ENCODE measurements at regions not wholly inside any gene's neighbourhood (a gene's known extent, or its start where the extent isn't known, plus 50 kb on each side); places are given as distances from the start of the nearest gene placed in this dataset.

- Histone ChIP-seq H3K79me2 (ENCODE audit: control insufficient read depth, insufficient read depth, low read length, unreplicated experiment) (no peaks in the 10 kb centered on the region), H3K4me1 (ENCODE audit: control insufficient read depth, insufficient read depth, low read length, unreplicated experiment) (no peaks in the 10 kb centered on the region), H2AFZ (ENCODE audit: low read length, unreplicated experiment) (no peak overlapping the region), H3K36me3 (ENCODE audit: insufficient read depth, low read length) (no peaks in the 10 kb centered on the region), H3K27me3 (ENCODE audit: insufficient read depth, low read length) (no peaks in the 10 kb centered on the region), H3K4me3 (ENCODE audit: low read depth, low read length) (no peak overlapping the region), H3K27ac (ENCODE audit: low read depth, low read length) (no peak overlapping the region)
These were observed 169.2 kb upstream of the AMOT start for GRCh38 chrX:113009837-113010236.

- Histone ChIP-seq H3K27me3 (ENCODE audit: insufficient read depth, low read length) (no peaks in the 10 kb centered on the region), H3K36me3 (ENCODE audit: insufficient read depth, low read length) (no peaks in the 10 kb centered on the region), H3K4me1 (ENCODE audit: control insufficient read depth, insufficient read depth, low read length, unreplicated experiment) (no peaks in the 10 kb centered on the region), H3K4me3 (ENCODE audit: low read depth, low read length) (no peak overlapping the region), H3K79me2 (ENCODE audit: control insufficient read depth, insufficient read depth, low read length, unreplicated experiment) (no peaks in the 10 kb centered on the region), H3K27ac (ENCODE audit: low read depth, low read length) (no peak overlapping the region), H2AFZ (ENCODE audit: low read length, unreplicated experiment) (no peak overlapping the region)
These were observed 168.4 kb upstream of the AMOT start for GRCh38 chrX:113009029-113009428.

- no peak overlapping the region for H3K4me3 ChIP-seq (ENCODE audit: low read depth, low read length)
- no peak overlapping the region for H2AFZ ChIP-seq (ENCODE audit: low read length, unreplicated experiment)
- H3K27ac ChIP-seq (ENCODE audit: low read depth, low read length), result no peak overlapping the region
- H3K79me2 ChIP-seq (ENCODE audit: control insufficient read depth, insufficient read depth, low read length, unreplicated experiment), result no peaks in the 10 kb centered on the region
- no peaks in the 10 kb centered on the region for H3K27me3 ChIP-seq (ENCODE audit: insufficient read depth, low read length)
- no peaks in the 10 kb centered on the region for H3K4me1 ChIP-seq (ENCODE audit: control insufficient read depth, insufficient read depth, low read length, unreplicated experiment)
- no peaks in the 10 kb centered on the region for H3K36me3 ChIP-seq (ENCODE audit: insufficient read depth, low read length)
These were observed 161.2 kb upstream of the AMOT start for GRCh38 chrX:113001836-113002235.

- Histone ChIP-seq H3K4me3 (ENCODE audit: low read depth, low read length) (no peak overlapping the region), H2AFZ (ENCODE audit: low read length, unreplicated experiment) (no peak overlapping the region), H3K4me1 (ENCODE audit: control insufficient read depth, insufficient read depth, low read length, unreplicated experiment) (no peaks in the 10 kb centered on the region), H3K36me3 (ENCODE audit: insufficient read depth, low read length) (no peaks in the 10 kb centered on the region), H3K79me2 (ENCODE audit: control insufficient read depth, insufficient read depth, low read length, unreplicated experiment) (no peaks in the 10 kb centered on the region), H3K27me3 (ENCODE audit: insufficient read depth, low read length) (no peaks in the 10 kb centered on the region), H3K27ac (ENCODE audit: low read depth, low read length) (no peak overlapping the region)
These were observed 157.4 kb upstream of the AMOT start for GRCh38 chrX:112997991-112998390.

- H3K36me3 ChIP-seq (ENCODE audit: insufficient read depth, low read length), result no peaks in the 10 kb centered on the region
- H3K4me3 ChIP-seq (ENCODE audit: low read depth, low read length), result no peak overlapping the region
- no peak overlapping the region for H3K27ac ChIP-seq (ENCODE audit: low read depth, low read length)
- H3K27me3 ChIP-seq (ENCODE audit: insufficient read depth, low read length), result no peaks in the 10 kb centered on the region
- no peaks in the 10 kb centered on the region for H3K4me1 ChIP-seq (ENCODE audit: control insufficient read depth, insufficient read depth, low read length, unreplicated experiment)
- no peaks in the 10 kb centered on the region for H3K79me2 ChIP-seq (ENCODE audit: control insufficient read depth, insufficient read depth, low read length, unreplicated experiment)
- H2AFZ ChIP-seq (ENCODE audit: low read length, unreplicated experiment), result no peak overlapping the region
These were observed 151.2 kb upstream of the AMOT start for GRCh38 chrX:112991801-112992200.

- Histone ChIP-seq H3K4me1 (ENCODE audit: control insufficient read depth, insufficient read depth, low read length, unreplicated experiment) (no peaks in the 10 kb centered on the region), H3K27me3 (ENCODE audit: insufficient read depth, low read length) (no peaks in the 10 kb centered on the region), H2AFZ (ENCODE audit: low read length, unreplicated experiment) (no peak overlapping the region), H3K36me3 (ENCODE audit: insufficient read depth, low read length) (no peaks in the 10 kb centered on the region), H3K4me3 (ENCODE audit: low read depth, low read length) (no peak overlapping the region), H3K79me2 (ENCODE audit: control insufficient read depth, insufficient read depth, low read length, unreplicated experiment) (no peaks in the 10 kb centered on the region), H3K27ac (ENCODE audit: low read depth, low read length) (no peak overlapping the region)
These were observed 139.2 kb upstream of the AMOT start for GRCh38 chrX:112979879-112980278.

GRCh38 chrX:112968351-112969133 lies 127.9 kb upstream of the AMOT start:
- no peaks in the 10 kb centered on the region for H3K79me2 ChIP-seq (ENCODE audit: control insufficient read depth, insufficient read depth, low read length, unreplicated experiment)
- H2AFZ ChIP-seq (ENCODE audit: low read length, unreplicated experiment), result no peak overlapping the region
- no peak overlapping the region for H3K4me3 ChIP-seq (ENCODE audit: low read depth, low read length)
- no peaks in the 10 kb centered on the region for H3K36me3 ChIP-seq (ENCODE audit: insufficient read depth, low read length)
- H3K4me1 ChIP-seq (ENCODE audit: control insufficient read depth, insufficient read depth, low read length, unreplicated experiment), result no peaks in the 10 kb centered on the region
- no peaks in the 10 kb centered on the region for H3K27me3 ChIP-seq (ENCODE audit: insufficient read depth, low read length)
- H3K27ac ChIP-seq (ENCODE audit: low read depth, low read length), result no peak overlapping the region

- no peaks in the 10 kb centered on the region for H3K27me3 ChIP-seq (ENCODE audit: insufficient read depth, low read length)
- H2AFZ ChIP-seq (ENCODE audit: low read length, unreplicated experiment), result no peak overlapping the region
- no peaks in the 10 kb centered on the region for H3K79me2 ChIP-seq (ENCODE audit: control insufficient read depth, insufficient read depth, low read length, unreplicated experiment)
- H3K27ac ChIP-seq (ENCODE audit: low read depth, low read length), result no peak overlapping the region
- H3K36me3 ChIP-seq (ENCODE audit: insufficient read depth, low read length), result no peaks in the 10 kb centered on the region
- H3K4me1 ChIP-seq (ENCODE audit: control insufficient read depth, insufficient read depth, low read length, unreplicated experiment), result no peaks in the 10 kb centered on the region
- no peak overlapping the region for H3K4me3 ChIP-seq (ENCODE audit: low read depth, low read length)
These were observed 127.3 kb upstream of the AMOT start for GRCh38 chrX:112967903-112968302.

GRCh38 chrX:112967341-112967740 lies 126.7 kb upstream of the AMOT start:
- Histone ChIP-seq H3K4me1 (ENCODE audit: control insufficient read depth, insufficient read depth, low read length, unreplicated experiment) (no peaks in the 10 kb centered on the region), H3K27me3 (ENCODE audit: insufficient read depth, low read length) (no peaks in the 10 kb centered on the region), H2AFZ (ENCODE audit: low read length, unreplicated experiment) (no peak overlapping the region), H3K79me2 (ENCODE audit: control insufficient read depth, insufficient read depth, low read length, unreplicated experiment) (no peaks in the 10 kb centered on the region), H3K4me3 (ENCODE audit: low read depth, low read length) (no peak overlapping the region), H3K27ac (ENCODE audit: low read depth, low read length) (no peak overlapping the region), H3K36me3 (ENCODE audit: insufficient read depth, low read length) (no peaks in the 10 kb centered on the region)

- no peak overlapping the region for H2AFZ ChIP-seq (ENCODE audit: low read length, unreplicated experiment)
- H3K27me3 ChIP-seq (ENCODE audit: insufficient read depth, low read length), result no peaks in the 10 kb centered on the region
- no peaks in the 10 kb centered on the region for H3K36me3 ChIP-seq (ENCODE audit: insufficient read depth, low read length)
- H3K79me2 ChIP-seq (ENCODE audit: control insufficient read depth, insufficient read depth, low read length, unreplicated experiment), result no peaks in the 10 kb centered on the region
- H3K4me1 ChIP-seq (ENCODE audit: control insufficient read depth, insufficient read depth, low read length, unreplicated experiment), result no peaks in the 10 kb centered on the region
- no peak overlapping the region for H3K27ac ChIP-seq (ENCODE audit: low read depth, low read length)
- no peak overlapping the region for H3K4me3 ChIP-seq (ENCODE audit: low read depth, low read length)
These were observed 121.3 kb upstream of the AMOT start for GRCh38 chrX:112961981-112962380.

- H3K27me3 ChIP-seq (ENCODE audit: insufficient read depth, low read length), result no peaks in the 10 kb centered on the region
These were observed 107.5 kb upstream of the AMOT start for GRCh38 chrX:112947981-112948615.

More at GRCh38 chrX:112947981-112948615, 107.5 kb upstream of the AMOT start:
- no peaks in the 10 kb centered on the region for H3K4me1 ChIP-seq (ENCODE audit: control insufficient read depth, insufficient read depth, low read length, unreplicated experiment)
- no peaks in the 10 kb centered on the region for H3K79me2 ChIP-seq (ENCODE audit: control insufficient read depth, insufficient read depth, low read length, unreplicated experiment)
- no peak overlapping the region for H3K27ac ChIP-seq (ENCODE audit: low read depth, low read length)
- no peak overlapping the region for H2AFZ ChIP-seq (ENCODE audit: low read length, unreplicated experiment)
- no peak overlapping the region for H3K4me3 ChIP-seq (ENCODE audit: low read depth, low read length)
- H3K36me3 ChIP-seq (ENCODE audit: insufficient read depth, low read length), result no peaks in the 10 kb centered on the region
